Colonic mucosa (tissue), 4 donors: ENCODE measurements at regions not wholly inside any gene's neighbourhood (a gene's known extent, or its start where the extent isn't known, plus 50 kb on each side); places are given as distances from the start of the nearest gene placed in this dataset.

Experiments used
- DNase-seq: peaks from one replicate; pipeline ENCODE4 v3.0.0-alpha.2; 2020
- H3K27ac ChIP-seq: fragments of 200-600 bp; one replicate; pipeline ENCODE4 v1.8.0; 2021
- H3K27me3 ChIP-seq: fragments of 200-600 bp; one replicate; pipeline ENCODE4 v1.8.0; 2021
- H3K36me3 ChIP-seq: fragments of 200-600 bp; one replicate; pipeline ENCODE4 v1.8.0; 2021
- H3K4me1 ChIP-seq: fragments of 200-600 bp; one replicate; pipeline ENCODE4 v1.8.0; 2021; ENCODE audit warnings: mild to moderate bottlenecking
- H3K4me3 ChIP-seq: fragments of 200-600 bp; one replicate; pipeline ENCODE4 v1.8.0; 2021
- H3K9ac ChIP-seq, 2 donors: one replicate each; pipeline ENCODE4 v1.7.0; 2013; ENCODE audit warnings: control low read depth in 2 of 2, low read depth in 2 of 2, low read length in 2 of 2
- H3K9me3 ChIP-seq: fragments of 200-600 bp; one replicate; pipeline ENCODE4 v1.8.0; 2021
- CTCF ChIP-seq: fragments of 200-600 bp; IDR thresholded peaks from one replicate; pipeline ENCODE4 v1.8.0; 2022; ENCODE audit warnings: antibody characterized with exemption, mild to moderate bottlenecking
- intact Hi-C: fragments of 100-400 bp; cut with DNase I; formaldehyde crosslinking; loops from one replicate; pipeline ENCODE4 v1.14.1; 2022
- donor health status: healthy.
- donor health status: DM: no; HTN: no; CAD: no.
- donor health status: DM: no; HTN: no; CAD: no.

- no peaks in the 10 kb centered on the region for H3K9me3 ChIP-seq
- H3K27me3 ChIP-seq: no peaks in the 10 kb centered on the region
- no peak overlapping the region for H3K9ac ChIP-seq
- no peak for DNase-seq
- intact Hi-C loops: no loop called here
- H3K36me3 ChIP-seq: no peaks in the 10 kb centered on the region
- no peak overlapping the region for H3K4me3 ChIP-seq
- H3K27ac ChIP-seq: no peak overlapping the region
- TF ChIP-seq CTCF: no peak
- no peaks in the 10 kb centered on the region for H3K4me1 ChIP-seq
Observed at GRCh38 chr4:110787707-110788106, 164.8 kb upstream of the PITX2 start.

- H3K27me3 ChIP-seq: no peaks in the 10 kb centered on the region
- intact Hi-C loops: no loop called here
- TF ChIP-seq CTCF: no peak
- no peak overlapping the region for H3K27ac ChIP-seq
- H3K9ac ChIP-seq: no peak overlapping the region
- DNase-seq: no peak
- no peaks in the 10 kb centered on the region for H3K9me3 ChIP-seq
- H3K4me1 ChIP-seq: no peaks in the 10 kb centered on the region
- H3K36me3 ChIP-seq: no peaks in the 10 kb centered on the region
- no peak overlapping the region for H3K4me3 ChIP-seq
Observed at GRCh38 chr4:110788302-110788701, 165.4 kb upstream of the PITX2 start.

GRCh38 chr4:110792036-110792435, 169.2 kb upstream of the PITX2 start:
- no peaks in the 10 kb centered on the region for H3K9me3 ChIP-seq
- intact Hi-C loops: no loop called here
- H3K36me3 ChIP-seq: no peaks in the 10 kb centered on the region
- no peak overlapping the region for H3K9ac ChIP-seq
- H3K4me3 ChIP-seq: no peak overlapping the region
- H3K4me1 ChIP-seq: no peaks in the 10 kb centered on the region
- H3K27me3 ChIP-seq: no peaks in the 10 kb centered on the region
- DNase-seq: no peak
- no peak overlapping the region for H3K27ac ChIP-seq
- no peak for TF ChIP-seq CTCF

GRCh38 chr4:110793381-110793801, 170.5 kb upstream of the PITX2 start:
- Histone ChIP-seq H3K4me1 (no peaks in the 10 kb centered on the region), H3K9me3 (no peaks in the 10 kb centered on the region), H3K9ac (no peak overlapping the region), H3K36me3 (no peaks in the 10 kb centered on the region), H3K27me3 (no peaks in the 10 kb centered on the region), H3K27ac (no peak overlapping the region), H3K4me3 (no peak overlapping the region)
- no peak for DNase-seq
- no peak for TF ChIP-seq CTCF
- intact Hi-C loops: no loop called here

- Histone ChIP-seq H3K27me3 (no peaks in the 10 kb centered on the region), H3K36me3 (no peaks in the 10 kb centered on the region), H3K9ac (no peak overlapping the region), H3K4me1 (no peaks in the 10 kb centered on the region), H3K9me3 (no peaks in the 10 kb centered on the region), H3K27ac (no peak overlapping the region), H3K4me3 (no peak overlapping the region)
- intact Hi-C loops: no loop called here
- no peak for TF ChIP-seq CTCF
- no peak for DNase-seq
Observed at GRCh38 chr4:110793890-110794554, 171.1 kb upstream of the PITX2 start.
